ENCODE measurements at regions not wholly inside any gene's neighbourhood (a gene's known extent, or its start where the extent isn't known, plus 50 kb on each side); places are given as distances from the start of the nearest gene placed in this dataset.

- Mint-ChIP-seq H3K36me3 (ENCODE audit: unreplicated experiment) (peaks cover 3% of the 10 kb centered on the region), H3K9me3 (ENCODE audit: unreplicated experiment) (peaks cover 3% of the 10 kb centered on the region), H3K27ac (ENCODE audit: unreplicated experiment) (no peak overlapping the region), H3K27me3 (ENCODE audit: unreplicated experiment) (peaks cover 2% of the 10 kb centered on the region), H3K4me1 (ENCODE audit: low read depth, unreplicated experiment) (peaks cover 4% of the 10 kb centered on the region), H3K4me3 (ENCODE audit: unreplicated experiment) (no peak overlapping the region)
- TF ChIP-seq CTCF (IDR thresholded peaks at IDR 0.05; ENCODE audit: partially characterized antibody, unreplicated experiment) = no peak
- no peak for DNase-seq
Observed at GRCh38 chr2:235418918-235419317, 74.9 kb upstream of the AGAP1 start.

GRCh38 chr2:235419996-235420395, 73.8 kb upstream of the AGAP1 start:
- H3K36me3 Mint-ChIP-seq (ENCODE audit: unreplicated experiment) = peaks cover 9% of the 10 kb centered on the region
- H3K4me3 Mint-ChIP-seq (ENCODE audit: unreplicated experiment) = no peak overlapping the region
- H3K4me1 Mint-ChIP-seq (ENCODE audit: low read depth, unreplicated experiment) = peaks cover 3% of the 10 kb centered on the region
- H3K9me3 Mint-ChIP-seq (ENCODE audit: unreplicated experiment) = peaks cover 3% of the 10 kb centered on the region
- peaks cover 2% of the 10 kb centered on the region for H3K27me3 Mint-ChIP-seq (ENCODE audit: unreplicated experiment)
- no peak overlapping the region for H3K27ac Mint-ChIP-seq (ENCODE audit: unreplicated experiment)
- no peak for DNase-seq
- TF ChIP-seq CTCF (IDR thresholded peaks at IDR 0.05; ENCODE audit: partially characterized antibody, unreplicated experiment) = no peak

- TF ChIP-seq CTCF (IDR thresholded peaks at IDR 0.05; ENCODE audit: partially characterized antibody, unreplicated experiment) = no peak
- H3K36me3 Mint-ChIP-seq (ENCODE audit: unreplicated experiment) = peaks cover 9% of the 10 kb centered on the region
- no peak overlapping the region for H3K27ac Mint-ChIP-seq (ENCODE audit: unreplicated experiment)
- peaks cover 3% of the 10 kb centered on the region for H3K27me3 Mint-ChIP-seq (ENCODE audit: unreplicated experiment)
- H3K9me3 Mint-ChIP-seq (ENCODE audit: unreplicated experiment) = peaks cover 5% of the 10 kb centered on the region
- DNase-seq = no peak
- no peak overlapping the region for H3K4me3 Mint-ChIP-seq (ENCODE audit: unreplicated experiment)
- peaks cover 3% of the 10 kb centered on the region for H3K4me1 Mint-ChIP-seq (ENCODE audit: low read depth, unreplicated experiment)
Observed at GRCh38 chr2:235421618-235422017, 72.2 kb upstream of the AGAP1 start.

- H3K4me1 Mint-ChIP-seq (ENCODE audit: low read depth, unreplicated experiment) = no peaks in the 10 kb centered on the region
- no peak for TF ChIP-seq CTCF (IDR thresholded peaks at IDR 0.05; ENCODE audit: partially characterized antibody, unreplicated experiment)
- peaks cover 1% of the 10 kb centered on the region for H3K9me3 Mint-ChIP-seq (ENCODE audit: unreplicated experiment)
- peaks cover 4% of the 10 kb centered on the region for H3K27me3 Mint-ChIP-seq (ENCODE audit: unreplicated experiment)
- no peaks in the 10 kb centered on the region for H3K36me3 Mint-ChIP-seq (ENCODE audit: unreplicated experiment)
- H3K27ac Mint-ChIP-seq (ENCODE audit: unreplicated experiment) = no peak overlapping the region
- DNase-seq = no peak
- no peak overlapping the region for H3K4me3 Mint-ChIP-seq (ENCODE audit: unreplicated experiment)
Observed at GRCh38 chr2:235430366-235431083, 63.3 kb upstream of the AGAP1 start.

GRCh38 chr2:235432741-235433520, 60.9 kb upstream of the AGAP1 start:
- H3K27me3 Mint-ChIP-seq (ENCODE audit: unreplicated experiment) = peaks cover 3% of the 10 kb centered on the region
- H3K36me3 Mint-ChIP-seq (ENCODE audit: unreplicated experiment) = no peaks in the 10 kb centered on the region

More at GRCh38 chr2:235432741-235433520, 60.9 kb upstream of the AGAP1 start:
- Mint-ChIP-seq H3K9me3 (ENCODE audit: unreplicated experiment) (peaks cover 1% of the 10 kb centered on the region), H3K4me3 (ENCODE audit: unreplicated experiment) (no peak overlapping the region), H3K4me1 (ENCODE audit: low read depth, unreplicated experiment) (no peaks in the 10 kb centered on the region), H3K27ac (ENCODE audit: unreplicated experiment) (no peak overlapping the region)
- DNase-seq = no peak
- no peak for TF ChIP-seq CTCF (IDR thresholded peaks at IDR 0.05; ENCODE audit: partially characterized antibody, unreplicated experiment)
